CD14-positive monocyte (primary cell): ENCODE measurements at regions not wholly inside any gene's neighbourhood (a gene's known extent, or its start where the extent isn't known, plus 50 kb on each side); places are given as distances from the start of the nearest gene placed in this dataset.

ENCODE experiments used
- DNase-seq, 3 donors: peaks; one replicate each; pipeline ENCODE4 v3.0.0-alpha.2; 2011 to 2022
- H2AFZ ChIP-seq: 2 replicates; pipeline ENCODE4 v1.6.0; 2012; ENCODE audit warnings: mild to moderate bottlenecking, low read depth, low read length, inconsistent platforms; ENCODE audit not compliant: insufficient read depth, poor library complexity, severe bottlenecking
- H3K27ac ChIP-seq, 2 donors: 1 replicate in 1 of 2; 2 replicates in 1 of 2; pipeline ENCODE4 v1.5.1; 2012 to 2013; ENCODE audit warnings: low read length in 2 of 2, control low read depth in 1 of 2, inconsistent platforms in 1 of 2, low read depth in 1 of 2, mild to moderate bottlenecking in 1 of 2
- H3K27me3 ChIP-seq, 2 donors: one replicate each; pipeline versions ENCODE4 v1.6.0 to v1.6.1; 2011 to 2013; ENCODE audit warnings: low read length in 2 of 2; ENCODE audit not compliant: control insufficient read depth in 2 of 2, insufficient read depth in 2 of 2
- H3K36me3 ChIP-seq, 2 donors: replicated peaks in 1 of 2; 1 replicate in 1 of 2; 2 replicates in 1 of 2; pipeline versions ENCODE4 v1.5.1 to v1.6.1; 2012 to 2013; ENCODE audit warnings: low read length in 2 of 2, control low read depth in 1 of 2, inconsistent platforms in 1 of 2, mild to moderate bottlenecking in 1 of 2; ENCODE audit not compliant: insufficient read depth in 2 of 2, control insufficient read depth in 1 of 2
- H3K4me1 ChIP-seq, 2 donors: 1 replicate in 1 of 2; 2 replicates in 1 of 2; pipeline versions ENCODE4 v1.5.1 to v1.6.1; 2012 to 2013; ENCODE audit warnings: low read length in 2 of 2, control low read depth in 1 of 2, inconsistent platforms in 1 of 2, mild to moderate bottlenecking in 1 of 2, moderate library complexity in 1 of 2; ENCODE audit not compliant: insufficient read depth in 2 of 2, control insufficient read depth in 1 of 2
- H3K4me2 ChIP-seq: replicated peaks from 2 replicates; pipeline ENCODE3; 2012; ENCODE audit warnings: low read length, moderate library complexity, mild to moderate bottlenecking; ENCODE audit not compliant: poor library complexity, severe bottlenecking; ENCODE audit errors: extremely low read depth
- H3K4me3 ChIP-seq, 3 experiments: fragments of 200-600 bp in 1 of 3; sonication (generic) in 1 of 3; replicated peaks in 1 of 3; 1 replicate in 2 of 3; 2 replicates in 1 of 3; pipeline ENCODE4 v1.5.1; 2011 to 2013; ENCODE audit warnings: low read length in 3 of 3, mild to moderate bottlenecking in 3 of 3, control low read depth in 2 of 3, low read depth in 2 of 3, inconsistent platforms in 1 of 3, moderate library complexity in 1 of 3
- H3K79me2 ChIP-seq: 2 replicates; pipeline ENCODE4 v1.6.0; 2012; ENCODE audit warnings: mild to moderate bottlenecking, control low read depth, inconsistent platforms, low read length, moderate library complexity; ENCODE audit not compliant: insufficient read depth
- H3K9ac ChIP-seq: 2 replicates; pipeline ENCODE4 v1.6.0; 2017; ENCODE audit warnings: low read length, mild to moderate bottlenecking; ENCODE audit not compliant: insufficient read depth, poor library complexity, severe bottlenecking
- H3K9me3 ChIP-seq, 2 donors: replicated peaks in 1 of 2; 1 replicate in 1 of 2; 2 replicates in 1 of 2; pipeline versions ENCODE4 v1.5.1 to v1.6.1; 2012 to 2013; ENCODE audit warnings: low read length in 2 of 2, control low read depth in 1 of 2; ENCODE audit not compliant: control insufficient read depth in 1 of 2, insufficient read depth in 1 of 2
- H4K20me1 ChIP-seq: 2 replicates; pipeline ENCODE4 v1.6.0; 2012; ENCODE audit warnings: mild to moderate bottlenecking, low read length, control low read depth, moderate library complexity; ENCODE audit not compliant: insufficient read depth
- H3K27ac Mint-ChIP-seq, 7 donors: one replicate each; pipeline ENCODE4 v1.8.0; 2020; ENCODE audit warnings: mild to moderate bottlenecking in 7 of 7, mixed read lengths in 7 of 7, moderate library complexity in 6 of 7, inconsistent platforms in 2 of 7
- H3K27me3 Mint-ChIP-seq, 3 donors: one replicate each; pipeline ENCODE4 v1.8.0; 2021 to 2022; ENCODE audit warnings: low read depth in 3 of 3, mild to moderate bottlenecking in 3 of 3, mixed read lengths in 3 of 3, moderate library complexity in 3 of 3, inconsistent platforms in 1 of 3
- H3K36me3 Mint-ChIP-seq, 2 donors: one replicate each; pipeline ENCODE4 v1.8.0; 2020; ENCODE audit warnings: mixed read lengths in 2 of 2, inconsistent platforms in 1 of 2, mild to moderate bottlenecking in 1 of 2
- H3K4me1 Mint-ChIP-seq: one replicate; pipeline ENCODE4 v1.8.0; 2020; ENCODE audit warnings: mild to moderate bottlenecking, mixed read lengths
- H3K4me3 Mint-ChIP-seq, 2 donors: one replicate each; pipeline ENCODE4 v1.8.0; 2020; ENCODE audit warnings: mild to moderate bottlenecking in 2 of 2, mixed read lengths in 2 of 2, moderate library complexity in 1 of 2
- H3K9me3 Mint-ChIP-seq, 7 donors: one replicate each; pipeline ENCODE4 v1.8.0; 2020 to 2022; ENCODE audit warnings: mixed read lengths in 7 of 7, mild to moderate bottlenecking in 6 of 7, moderate library complexity in 6 of 7, inconsistent platforms in 2 of 7
- CTCF ChIP-seq: fragments of 200-600 bp; IDR thresholded peaks from one replicate; pipeline ENCODE4 v1.8.0; 2022; ENCODE audit warnings: antibody characterized with exemption, mild to moderate bottlenecking
- WGBS: methylation state at CpG from one replicate; pipeline ENCODE4 v1.1.5; 2013; ENCODE audit warnings: missing lambda C conversion rate; ENCODE audit not compliant: insufficient coverage; 5-methylcytosine and 5-hydroxymethylcytosine counted together
- intact Hi-C, 2 donors: fragments of 100-400 bp; cut with micrococcal nuclease; formaldehyde crosslinking; loops; one replicate each; pipeline versions ENCODE4 v1.15.0 to v1.15.1; 2023

GRCh38 chr1:90296327-90296726 is 301.4 kb downstream of the ZNF326 start:
- no peaks in the 10 kb centered on the region for H3K4me1 ChIP-seq
- peaks cover 0 to 5% (median 0%) of the 10 kb centered on the region in 3 donors for H3K27me3 Mint-ChIP-seq

GRCh38 chr1:90295534-90295933 is 300.6 kb downstream of the ZNF326 start:
- DNase-seq = no peak
- peaks cover 0 to 5% (median 2%) of the 10 kb centered on the region in 3 donors for H3K27me3 Mint-ChIP-seq
- H3K27ac Mint-ChIP-seq = no peak overlapping the region
- H3K36me3 Mint-ChIP-seq = no peaks in the 10 kb centered on the region
- peaks cover 0 to 2% (median 0%) of the 10 kb centered on the region in 7 donors for H3K9me3 Mint-ChIP-seq
- H3K4me1 Mint-ChIP-seq = no peaks in the 10 kb centered on the region
- Histone ChIP-seq H3K9ac (no peak overlapping the region), H3K4me3 (no peak overlapping the region), H3K27me3 (no peaks in the 10 kb centered on the region), H3K9me3 (no peaks in the 10 kb centered on the region), H3K79me2 (no peaks in the 10 kb centered on the region), H3K27ac (no peak overlapping the region), H3K4me1 (no peaks in the 10 kb centered on the region), H3K36me3 (no peaks in the 10 kb centered on the region), H2AFZ (no peak overlapping the region), H4K20me1 (no peaks in the 10 kb centered on the region), H3K4me2 (no peak overlapping the region)
- intact Hi-C loops = no loop called here
- no peak overlapping the region for H3K4me3 Mint-ChIP-seq
- 100% methylated on average over 1 of the region's 2 CpGs for WGBS
- no peak for TF ChIP-seq CTCF

More at GRCh38 chr1:90296327-90296726, 301.4 kb downstream of the ZNF326 start:
- intact Hi-C loops = no loop called here
- no peak for DNase-seq
- no peaks in the 10 kb centered on the region for H4K20me1 ChIP-seq
- no peak overlapping the region for H3K27ac Mint-ChIP-seq
- H3K9me3 ChIP-seq = no peaks in the 10 kb centered on the region
- H3K36me3 Mint-ChIP-seq = no peaks in the 10 kb centered on the region
- H3K4me3 Mint-ChIP-seq = no peak overlapping the region
- no peaks in the 10 kb centered on the region for H3K36me3 ChIP-seq
- no peaks in the 10 kb centered on the region for H3K27me3 ChIP-seq
- no peak overlapping the region for H2AFZ ChIP-seq
- no peak overlapping the region for H3K27ac ChIP-seq
- no peaks in the 10 kb centered on the region for H3K79me2 ChIP-seq
- no peak for TF ChIP-seq CTCF
- H3K4me3 ChIP-seq = no peak overlapping the region
- WGBS = no CpG with 5 or more reads among the region's 5 CpGs
- H3K9ac ChIP-seq = no peak overlapping the region
- peaks cover 0 to 2% (median 0%) of the 10 kb centered on the region in 7 donors for H3K9me3 Mint-ChIP-seq
- H3K4me2 ChIP-seq = no peak overlapping the region
- no peaks in the 10 kb centered on the region for H3K4me1 Mint-ChIP-seq
